NT2/D1 (cell line): ENCODE measurements at regions not wholly inside any gene's neighbourhood (a gene's known extent, or its start where the extent isn't known, plus 50 kb on each side); places are given as distances from the start of the nearest gene placed in this dataset.

Experiments
- SUZ12 ChIP-seq: IDR thresholded peaks from 2 replicates; pipeline ENCODE4 v1.6.1; 2011; ENCODE audit not compliant: insufficient read length, insufficient read depth; ENCODE audit errors: extremely low read depth
- YY1 ChIP-seq: IDR thresholded peaks from 2 replicates; pipeline ENCODE4 v1.6.1; 2011; ENCODE audit not compliant: insufficient read length, insufficient read depth
- ZNF274 ChIP-seq: IDR thresholded peaks from 2 replicates; pipeline ENCODE4 v1.6.1; 2011; ENCODE audit warnings: mild to moderate bottlenecking, low read depth, low read length

GRCh38 chr5:167971706-167972105 lies 319.7 kb upstream of the WWC1 start:
- TF ChIP-seq YY1 (no peak), SUZ12 (no peak), ZNF274 (no peak)
